NCI-H1092 treated with DMSO at 0.1 percent for 48 hours (cell line): ENCODE measurements at regions not wholly inside any gene's neighbourhood (a gene's known extent, or its start where the extent isn't known, plus 50 kb on each side); places are given as distances from the start of the nearest gene placed in this dataset.
A peak's percentile ranks its signal among the peaks of the same experiment; 100 is the strongest.
"Not testable (repeated sequence)": the region's sequence is repeated elsewhere in the genome, so short reads cannot be mapped to it uniquely, and the experiment has no call there.

Experiments used
- DNase-seq: peaks from one replicate; lab custom pipeline; 2025; lab: John Stamatoyannopoulos, UW

DNA sequence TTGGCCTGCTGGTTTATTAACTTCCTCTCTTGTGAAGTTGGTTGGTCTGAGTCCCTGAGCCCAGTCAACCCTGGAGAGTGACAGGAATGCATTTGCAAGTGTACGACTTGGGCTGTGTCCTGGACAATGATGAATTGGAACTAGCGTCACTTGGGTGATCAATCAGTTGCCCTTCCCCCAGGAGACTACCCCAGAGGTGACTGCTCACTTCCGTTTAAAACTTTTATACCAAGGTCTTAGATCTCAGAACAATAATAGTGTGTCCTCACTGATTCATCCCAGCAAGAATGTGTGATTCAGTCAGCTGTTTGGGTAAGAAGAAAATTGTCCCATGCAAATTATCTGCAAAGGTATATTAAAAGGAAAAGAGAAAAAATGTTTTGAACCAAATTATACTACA lies 102.9 kb upstream of the ARMC3 start:
- no peak for DNase-seq

DNA sequence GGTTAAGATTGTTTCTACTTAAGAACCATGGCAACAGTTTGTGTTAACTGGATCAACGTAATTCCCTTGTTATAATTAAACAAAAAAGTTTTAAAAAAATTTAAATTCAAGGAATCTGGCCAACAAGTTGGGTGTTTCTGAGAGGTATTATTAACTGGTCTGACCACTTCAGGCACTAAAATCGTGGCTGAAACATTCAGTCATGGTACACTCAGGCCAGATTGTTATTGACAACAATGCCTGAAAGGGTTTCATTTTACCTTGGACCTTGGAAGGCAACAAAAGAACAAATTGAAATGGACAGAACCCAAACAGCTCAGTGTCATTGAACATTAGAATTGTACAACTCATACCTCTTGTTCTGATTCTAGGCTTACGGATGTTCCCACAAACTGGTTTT lies 103.3 kb upstream of the ARMC3 start:
- no peak for DNase-seq

DNA sequence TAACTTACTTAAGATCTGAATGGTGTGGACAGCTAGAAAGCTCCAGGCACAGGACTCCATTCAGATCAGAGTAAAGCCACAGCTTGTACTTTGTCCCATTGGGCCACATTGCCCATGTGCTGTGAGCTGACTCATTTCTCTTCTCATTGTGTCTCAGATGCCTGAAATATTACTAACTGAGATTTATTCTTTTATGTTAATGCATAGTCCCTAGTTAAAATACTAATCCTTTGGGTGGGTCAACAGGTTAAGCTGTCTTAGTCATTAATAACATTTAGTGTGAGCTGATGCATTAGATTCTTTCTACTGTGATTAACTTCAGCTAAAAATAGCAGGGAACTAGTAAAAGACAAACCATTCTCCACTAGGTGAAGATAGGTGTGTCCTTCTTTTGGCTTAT lies 104.7 kb upstream of the ARMC3 start:
- no peak for DNase-seq

DNA sequence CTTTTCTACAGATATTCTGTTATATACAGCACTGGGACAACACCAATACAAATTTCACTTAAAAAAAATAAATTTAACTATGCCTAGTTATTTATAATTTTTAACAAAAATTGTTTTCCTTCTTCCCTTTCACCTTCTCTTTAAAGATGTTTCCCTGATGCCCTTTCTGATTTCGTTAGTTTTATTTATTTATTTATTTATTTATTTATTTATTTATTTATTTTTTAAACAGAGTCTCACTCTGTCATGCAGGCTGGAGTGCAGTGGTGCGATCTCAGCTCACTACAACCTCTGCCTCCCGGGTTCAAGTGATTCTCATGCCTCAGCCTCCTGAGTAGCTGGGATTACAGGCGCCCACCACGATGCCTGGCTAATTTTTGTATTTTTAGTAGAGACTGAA lies 105.9 kb upstream of the ARMC3 start:
- not testable (repeated sequence) for DNase-seq

DNA sequence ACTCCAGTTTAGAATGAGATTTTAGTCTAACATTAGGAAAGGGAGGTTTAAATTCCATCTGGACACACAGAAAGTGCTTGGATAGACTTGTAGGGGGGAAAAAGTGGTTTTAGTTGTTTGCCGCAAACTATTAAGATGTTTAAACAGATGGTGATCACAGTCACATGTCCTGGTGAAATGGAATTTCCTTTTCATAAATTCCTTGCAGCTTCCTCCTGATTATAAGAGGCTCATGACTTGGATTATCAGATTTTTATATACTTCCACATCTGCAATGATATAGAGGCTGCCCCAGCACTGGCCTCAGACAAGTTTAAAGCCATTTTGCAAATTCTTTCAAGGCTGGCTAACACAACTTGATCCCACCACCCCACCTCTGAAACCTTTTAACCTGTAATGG lies 106.4 kb upstream of the ARMC3 start:
- no peak for DNase-seq

DNA sequence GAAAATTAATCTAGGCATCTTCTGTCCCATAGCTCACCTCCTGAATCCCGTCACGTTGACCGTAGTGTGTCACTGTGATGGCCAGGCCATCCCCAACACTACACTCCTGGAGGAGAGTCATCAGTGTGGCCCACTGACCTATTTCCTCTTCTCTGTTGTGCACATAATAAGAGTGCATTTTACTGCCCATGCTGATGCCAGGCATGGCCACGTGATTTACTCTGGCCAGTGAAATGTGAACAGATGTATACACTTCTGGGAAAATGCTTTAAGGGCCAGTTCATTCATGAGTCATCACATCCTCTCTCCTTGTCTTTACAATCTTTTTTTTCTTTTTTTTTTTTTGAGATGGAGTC lies 101.9 kb upstream of the PIP4K2A start:
- no peak for DNase-seq

DNA sequence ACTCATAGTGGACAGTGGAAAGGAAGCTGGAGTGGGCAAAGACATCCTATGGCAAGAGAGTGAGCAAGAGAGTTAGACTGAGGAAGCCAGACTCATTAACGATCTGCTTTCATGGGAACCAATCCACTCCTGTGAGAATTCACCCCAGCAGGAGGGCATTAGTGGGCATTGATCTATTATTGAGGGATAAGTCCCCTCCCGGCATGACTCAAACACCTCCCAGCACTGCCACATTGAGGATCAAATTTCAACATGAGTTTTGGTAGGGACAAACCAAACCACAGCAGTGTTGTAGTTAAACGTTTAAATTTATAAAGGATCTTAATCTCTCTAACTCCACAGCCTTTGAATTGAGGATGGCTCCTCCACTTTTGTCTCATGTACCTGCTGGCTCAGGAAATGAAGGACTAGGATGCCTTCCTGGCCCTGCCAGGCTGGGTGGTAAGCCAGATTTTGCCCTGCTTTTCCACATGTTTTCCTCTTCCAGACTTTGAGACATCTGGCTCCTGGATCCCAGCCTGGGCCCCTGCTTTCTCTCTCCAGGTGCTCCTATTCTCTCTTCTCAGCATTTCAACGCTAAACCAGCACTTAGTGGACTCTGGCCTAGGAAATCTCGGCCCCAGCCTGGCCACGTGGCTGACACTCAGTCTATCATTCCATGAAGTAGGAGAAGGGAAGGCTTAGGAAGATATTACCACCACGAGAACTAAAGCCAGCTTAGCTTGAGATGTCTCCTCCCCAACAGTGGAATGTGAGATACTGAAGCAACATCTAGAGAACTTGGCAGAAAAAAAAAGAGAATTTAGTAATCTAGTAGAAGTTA lies 96.5 kb upstream of the PIP4K2A start:
- no peak for DNase-seq

DNA sequence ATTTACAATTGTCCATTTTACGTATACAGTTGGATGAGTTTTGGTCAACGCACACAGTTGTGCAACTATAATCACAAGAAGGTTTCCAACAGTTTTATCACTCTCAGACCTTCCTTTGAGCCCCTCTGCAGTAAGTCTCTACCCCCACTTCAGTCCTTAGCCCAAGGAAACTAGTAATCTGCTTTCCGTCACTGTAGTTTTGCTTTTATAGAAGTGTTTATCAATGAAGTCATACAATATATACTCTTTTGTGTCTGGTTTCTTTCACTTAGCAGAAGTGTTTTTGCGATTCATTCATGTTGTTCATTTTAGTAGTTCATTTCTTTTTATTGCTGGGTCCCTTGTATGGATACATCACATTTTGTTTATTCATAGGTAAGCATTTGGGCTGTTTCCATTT lies 92.9 kb upstream of the PIP4K2A start:
- no peak for DNase-seq

DNA sequence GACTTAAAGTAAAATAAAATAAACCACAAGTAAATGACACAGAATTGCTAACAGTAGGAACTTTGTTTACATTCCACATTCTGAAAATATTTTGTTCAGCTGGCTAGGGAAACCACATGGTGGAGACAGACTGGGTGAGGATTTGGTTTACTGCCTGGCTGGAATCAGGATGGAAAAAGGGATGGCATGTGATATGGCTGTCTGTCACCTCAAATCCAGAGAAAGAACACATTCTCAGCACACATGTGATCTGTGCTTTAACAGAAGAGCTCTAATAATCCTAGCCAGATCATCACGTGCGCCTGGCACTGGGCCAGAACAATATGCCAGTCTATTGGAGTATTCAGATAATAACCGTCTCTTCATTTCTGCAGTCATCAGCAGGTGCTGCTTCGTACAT lies 90.9 kb upstream of the PIP4K2A start:
- peak; percentile 87 for DNase-seq

DNA sequence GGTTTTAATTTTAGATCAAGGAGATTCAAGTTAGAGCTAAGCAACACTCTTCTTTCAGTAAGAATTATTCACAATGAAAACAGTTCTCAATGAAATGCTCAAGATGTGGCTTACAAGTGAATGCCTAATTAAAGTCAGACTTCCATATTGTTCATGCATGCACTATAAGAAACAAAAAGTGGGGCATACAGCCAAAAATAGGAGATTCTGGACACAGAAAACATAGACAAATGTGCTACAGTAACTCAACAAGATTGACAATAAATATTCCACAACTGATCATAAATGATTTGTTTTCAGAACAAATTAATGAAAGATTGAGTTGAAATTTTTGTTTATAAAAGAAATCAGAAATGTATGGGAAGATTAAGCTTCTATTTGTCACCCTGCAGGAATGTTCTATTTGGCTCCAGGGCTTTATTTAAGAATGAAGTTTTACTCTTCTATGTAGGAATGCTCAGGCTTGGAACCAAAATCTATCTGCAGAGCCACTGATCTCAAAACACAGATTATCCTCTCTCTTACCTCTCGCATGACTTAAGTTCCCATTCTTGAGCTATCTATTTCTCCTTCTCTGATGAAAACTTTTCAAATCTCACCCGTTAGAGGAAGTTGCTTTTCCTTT lies 89.0 kb upstream of the PIP4K2A start:
- DNase-seq, result no peak

DNA sequence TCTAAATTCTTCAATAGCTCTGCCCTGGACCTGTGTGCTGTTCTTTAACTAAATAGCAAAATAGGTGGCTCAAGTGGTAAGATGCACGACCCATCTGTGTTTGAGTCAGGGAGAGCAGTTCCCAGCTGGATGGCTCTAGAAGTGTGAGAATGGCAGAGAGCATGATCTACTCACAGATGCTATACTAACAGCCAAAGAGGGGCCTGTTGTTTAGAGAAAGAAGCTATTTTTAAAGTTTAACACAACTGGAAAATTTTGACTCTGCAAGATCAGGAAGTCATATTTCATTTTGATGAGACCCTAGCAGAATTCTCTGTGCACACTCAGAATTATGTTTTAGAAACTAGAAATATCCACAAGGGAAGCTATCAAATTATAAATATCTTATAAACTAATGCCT lies 87.4 kb upstream of the PIP4K2A start:
- no peak for DNase-seq

DNA sequence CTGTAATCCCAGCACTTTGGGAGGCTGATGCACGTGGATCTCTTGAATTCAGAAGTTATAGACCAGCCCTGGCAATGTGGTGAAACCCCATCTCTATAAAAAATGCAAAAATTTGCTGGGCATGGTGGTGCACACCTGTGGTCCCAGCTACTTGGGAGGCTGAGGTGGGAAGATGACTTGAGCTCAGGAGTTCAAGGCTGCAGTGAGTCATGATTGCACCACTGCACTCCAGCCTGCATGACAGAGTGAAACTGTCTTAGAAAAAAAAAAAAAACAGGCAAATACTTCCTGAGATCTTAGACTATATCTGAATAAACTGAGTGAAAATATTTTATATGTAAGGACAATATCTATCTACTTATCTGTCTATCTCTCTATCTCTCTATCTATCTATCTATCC lies 83.4 kb upstream of the PIP4K2A start:
- DNase-seq, result not testable (repeated sequence)

DNA sequence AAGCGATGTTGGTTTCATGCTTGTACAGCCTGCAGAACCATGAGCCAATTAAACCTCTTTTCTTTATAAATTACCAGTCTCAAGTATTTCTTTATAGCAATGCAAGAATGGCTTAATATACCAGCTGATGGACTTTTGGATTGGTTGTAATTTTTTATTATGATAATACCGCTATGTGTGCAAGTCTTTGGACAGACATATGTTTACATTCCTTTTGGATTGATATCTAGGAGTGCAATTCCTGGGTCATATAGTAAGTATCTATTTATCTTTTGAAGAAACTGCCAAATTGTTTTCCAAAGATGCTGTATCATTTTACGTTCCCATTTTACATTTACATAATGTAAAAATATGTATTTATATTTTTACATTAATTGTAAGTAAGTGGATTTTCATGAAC lies 81.2 kb upstream of the PIP4K2A start:
- DNase-seq, result no peak

DNA sequence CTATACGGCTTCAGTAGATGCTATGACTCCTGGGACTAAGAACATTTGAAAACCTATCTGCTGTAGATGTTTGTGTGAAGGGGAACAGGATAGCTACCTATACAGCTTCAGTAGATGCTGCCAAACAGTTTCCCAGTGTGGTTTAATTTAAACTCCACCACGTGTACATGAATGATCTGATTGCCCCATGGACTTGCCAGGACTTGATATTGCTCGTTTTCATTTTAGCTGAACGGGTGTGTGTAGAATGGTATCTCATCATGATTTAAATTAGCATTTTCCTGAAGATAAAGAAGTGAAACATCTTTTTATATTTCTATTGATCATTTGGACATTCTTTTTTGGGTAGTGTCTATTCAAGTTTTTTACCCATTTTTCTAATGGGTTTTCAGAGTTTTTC lies 77.8 kb upstream of the PIP4K2A start:
- no peak for DNase-seq

DNA sequence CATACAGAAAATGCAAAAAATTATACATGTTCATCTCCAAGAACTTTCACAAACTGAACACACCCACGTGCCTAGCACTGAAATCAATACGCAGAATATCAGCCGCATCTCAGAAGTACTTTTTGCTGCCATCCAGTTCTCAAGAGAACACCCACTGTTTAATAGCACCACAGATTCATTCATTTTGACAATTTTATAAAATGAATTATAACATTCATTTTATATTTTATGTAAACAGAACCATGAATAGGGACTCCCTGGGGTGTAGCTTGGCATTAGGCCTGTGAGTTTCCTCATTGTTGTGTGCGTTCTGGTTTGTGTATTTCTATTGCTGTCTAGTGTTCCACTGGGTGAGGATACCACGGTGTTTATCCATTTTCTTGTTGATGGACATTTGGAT lies 77.3 kb upstream of the PIP4K2A start:
- DNase-seq, result peak; percentile 61

DNA sequence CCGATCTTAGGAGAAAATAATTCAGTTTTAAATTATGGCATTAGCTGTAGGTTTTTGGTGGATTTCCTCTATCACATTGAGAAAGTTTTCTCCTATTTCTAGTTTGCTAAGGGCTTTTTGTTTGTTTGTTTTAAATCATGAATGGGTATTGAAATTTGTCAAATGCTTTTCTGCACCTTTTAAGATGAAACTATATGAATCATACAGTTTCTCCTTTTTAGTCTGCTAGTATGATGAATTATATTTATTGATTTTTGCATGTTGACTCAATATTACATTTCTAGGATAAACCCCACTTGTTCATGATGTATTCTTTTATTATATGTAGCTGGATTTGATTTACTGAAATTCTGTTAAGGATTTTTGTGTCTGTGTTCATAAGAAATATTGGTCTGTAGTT lies 70.3 kb upstream of the PIP4K2A start:
- peak; percentile 11 for DNase-seq

DNA sequence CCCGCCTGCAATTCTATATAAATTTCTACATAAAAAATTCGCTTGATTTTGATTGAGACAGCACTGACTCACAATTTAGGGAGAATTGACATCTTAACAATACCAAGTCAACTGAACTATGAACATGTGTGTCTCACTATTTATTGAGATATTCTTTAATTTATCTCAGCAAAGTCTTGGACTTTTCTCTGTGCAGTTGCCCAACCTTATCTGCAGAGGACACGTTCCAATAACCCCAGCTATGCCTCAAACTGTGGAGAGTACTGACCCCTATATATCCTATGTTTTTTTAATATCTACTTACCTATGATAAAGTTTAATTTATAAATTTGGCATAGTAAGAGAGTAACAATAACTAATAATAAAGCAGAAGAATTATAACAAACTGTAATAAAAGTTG lies 69.4 kb upstream of the PIP4K2A start:
- no peak for DNase-seq

DNA sequence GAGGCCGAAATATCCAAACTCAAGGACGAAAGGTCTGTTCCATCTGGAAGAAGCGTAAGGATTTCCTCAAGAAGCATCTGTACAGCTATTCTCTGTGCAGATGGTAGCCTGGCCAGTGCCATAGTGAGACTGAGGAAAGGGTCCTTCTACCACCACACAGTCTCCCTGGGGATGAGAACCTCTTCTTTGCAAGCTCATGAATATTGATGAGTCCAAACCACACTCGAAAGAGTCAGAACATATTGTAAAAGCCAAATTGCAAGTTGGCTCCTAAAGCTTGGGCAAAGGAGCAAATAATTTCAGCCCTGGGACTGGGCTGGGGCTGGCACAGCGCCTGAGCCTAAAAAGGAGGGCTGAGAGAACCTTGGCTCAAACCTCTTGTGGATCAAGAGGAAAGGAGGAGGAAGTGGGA lies 66.1 kb upstream of the PIP4K2A start:
- DNase-seq, result peak; percentile 8

DNA sequence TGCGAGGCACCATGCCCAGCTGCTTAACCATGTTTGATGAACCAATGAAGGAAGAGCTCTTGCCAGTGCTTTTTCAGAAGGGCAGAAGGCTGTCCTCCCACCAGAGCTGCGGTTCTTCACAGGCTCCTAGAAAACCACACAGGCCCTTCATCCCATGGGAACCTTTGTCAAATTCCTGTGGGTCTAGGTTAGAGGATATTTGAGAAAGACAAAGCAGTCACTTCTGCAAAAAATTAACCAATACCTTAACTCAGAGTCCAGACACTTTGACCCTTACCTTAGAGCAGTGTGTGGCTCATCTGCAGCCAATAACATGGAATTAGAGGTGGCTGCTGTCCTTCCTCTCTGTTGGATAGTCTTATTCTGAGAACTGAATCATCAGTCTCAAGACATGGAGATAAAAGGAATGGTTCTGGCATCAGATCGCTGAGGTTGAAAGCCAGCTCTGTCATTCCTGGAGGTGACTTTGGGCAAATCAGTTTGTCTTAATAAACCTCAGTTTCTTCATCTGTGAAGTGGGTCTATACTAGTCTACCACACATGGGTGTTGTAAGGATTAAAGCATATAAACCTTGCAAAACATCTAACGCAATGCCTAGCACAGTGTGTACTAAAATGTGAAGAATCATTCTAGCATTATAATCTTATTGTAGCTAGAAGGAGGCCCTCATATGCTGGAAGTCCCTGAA lies 65.1 kb upstream of the PIP4K2A start:
- DNase-seq, result no peak

DNA sequence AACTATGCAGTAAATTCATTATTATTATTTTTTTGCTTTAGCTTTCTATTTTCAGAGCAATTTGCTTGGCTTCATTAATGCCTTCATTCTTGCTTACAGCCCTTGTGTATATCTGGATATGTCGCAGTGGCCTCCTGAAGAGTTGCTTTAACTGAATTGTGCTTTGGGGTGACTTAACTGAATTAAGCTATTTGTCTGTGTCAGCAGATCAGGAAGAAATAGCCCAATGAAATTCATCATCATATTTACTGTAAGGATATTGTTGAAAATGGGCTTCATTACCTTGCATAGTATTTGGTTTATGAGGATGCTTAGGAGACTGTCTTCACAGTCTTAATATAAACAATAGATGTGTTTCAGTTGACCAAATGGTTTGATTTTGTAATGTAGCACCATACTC lies 59.7 kb upstream of the PIP4K2A start:
- no peak for DNase-seq

DNA sequence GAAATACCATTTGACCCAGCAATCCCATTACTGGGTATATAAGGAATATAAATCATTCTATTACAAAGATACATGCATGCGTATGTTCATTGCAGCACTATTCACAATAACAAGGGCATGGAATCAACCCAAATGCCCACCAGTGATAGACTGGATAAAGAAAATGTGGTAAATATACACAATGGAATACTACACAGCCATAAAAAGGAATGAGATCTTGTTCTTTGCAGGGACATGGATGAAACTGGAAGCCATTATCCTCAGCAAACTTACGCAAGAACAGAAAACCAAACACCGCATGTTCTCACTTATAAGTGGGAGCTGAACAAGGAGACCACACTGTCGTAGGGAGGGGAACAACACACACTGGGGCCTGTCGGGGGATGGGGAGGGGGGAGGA lies 57.3 kb upstream of the PIP4K2A start:
- DNase-seq, result not testable (repeated sequence)

DNA sequence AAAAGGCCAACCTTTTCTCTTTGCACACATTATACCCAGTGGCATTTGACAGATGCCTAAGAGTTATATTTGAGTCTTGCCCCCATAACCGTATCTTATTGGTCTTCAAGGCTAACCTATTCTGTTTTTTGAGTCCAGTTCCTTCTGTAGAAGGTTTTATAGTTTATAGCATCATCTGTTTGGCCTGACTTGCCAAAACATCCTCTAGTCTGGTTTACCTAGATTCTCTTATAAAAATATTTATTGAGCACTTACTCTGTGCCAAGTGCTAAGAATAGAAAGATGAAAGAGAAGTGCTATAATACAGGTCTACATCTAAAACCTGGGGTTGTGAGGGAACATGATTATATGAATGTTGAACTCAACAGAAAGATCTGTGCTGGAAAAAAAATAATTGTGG lies 55.9 kb upstream of the PIP4K2A start:
- DNase-seq, result no peak

DNA sequence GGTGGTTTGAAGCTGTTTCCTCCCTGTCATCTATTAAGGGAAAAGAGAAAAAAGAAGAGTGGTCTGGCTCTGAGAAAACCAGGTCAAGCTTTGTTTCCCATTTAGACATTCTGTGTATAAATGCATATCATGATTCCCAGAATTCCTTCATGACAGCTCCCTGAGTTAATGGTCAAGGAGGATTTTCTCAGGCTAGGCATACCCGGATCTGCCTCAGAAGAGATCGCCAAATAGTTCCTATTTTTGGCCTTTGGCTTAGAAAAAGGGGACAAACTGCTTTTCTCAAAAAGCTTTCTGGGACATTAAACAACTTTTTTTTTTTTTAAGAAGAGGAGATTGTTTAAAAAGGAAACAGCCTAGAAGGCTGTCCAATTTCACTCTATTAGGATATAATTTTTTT lies 53.5 kb upstream of the PIP4K2A start:
- no peak for DNase-seq
